HL-60 (cell line): ENCODE measurements at regions not wholly inside any gene's neighbourhood (a gene's known extent, or its start where the extent isn't known, plus 50 kb on each side); places are given as distances from the start of the nearest gene placed in this dataset.

Source experiments
- DNase-seq, 2 experiments: peaks; one replicate each; pipeline ENCODE4 v3.0.0-alpha.2; 2010 to 2020; ENCODE audit warnings: low read depth in 1 of 2, low spot score in 1 of 2
- H3K27ac ChIP-seq: fragments of 250-450 bp; sonication (Bioruptor Pico); replicated peaks from 2 replicates; pipeline ENCODE4 v1.5.1; 2020; ENCODE audit warnings: mild to moderate bottlenecking, moderate library complexity
- H3K27me3 ChIP-seq: fragments of 250-450 bp; sonication (Bioruptor Pico); 2 replicates; pipeline ENCODE4 v1.5.1; 2021; ENCODE audit warnings: mild to moderate bottlenecking, moderate library complexity; ENCODE audit not compliant: insufficient read depth, poor library complexity, severe bottlenecking
- H3K4me3 ChIP-seq: replicated peaks from 2 replicates; pipeline ENCODE4 v1.5.1; 2011; ENCODE audit warnings: mild to moderate bottlenecking, control low read depth, low read length; ENCODE audit not compliant: insufficient read depth
- GABPA ChIP-seq: IDR thresholded peaks from 2 replicates; pipeline ENCODE4 v1.6.1; 2012; ENCODE audit warnings: low read depth
- POLR2AphosphoS5 ChIP-seq: IDR thresholded peaks from 2 replicates; pipeline ENCODE4 v1.6.1; 2012; ENCODE audit warnings: low read depth
- REST ChIP-seq: IDR thresholded peaks from 2 replicates; pipeline ENCODE4 v1.6.1; 2012; ENCODE audit warnings: low read depth; ENCODE audit not compliant: insufficient replicate concordance
- SPI1 ChIP-seq: IDR thresholded peaks from 2 replicates; pipeline ENCODE4 v1.6.1; 2012; ENCODE audit warnings: low read depth, mild to moderate bottlenecking, borderline replicate concordance
- TF ChIP-seq, protein P1 (sequence below): IDR thresholded peaks from one replicate; pipeline ENCODE4 v1.5.1; 2011; ENCODE audit warnings: low read length, control low read depth, inconsistent platforms; ENCODE audit not compliant: insufficient read depth

DNA sequence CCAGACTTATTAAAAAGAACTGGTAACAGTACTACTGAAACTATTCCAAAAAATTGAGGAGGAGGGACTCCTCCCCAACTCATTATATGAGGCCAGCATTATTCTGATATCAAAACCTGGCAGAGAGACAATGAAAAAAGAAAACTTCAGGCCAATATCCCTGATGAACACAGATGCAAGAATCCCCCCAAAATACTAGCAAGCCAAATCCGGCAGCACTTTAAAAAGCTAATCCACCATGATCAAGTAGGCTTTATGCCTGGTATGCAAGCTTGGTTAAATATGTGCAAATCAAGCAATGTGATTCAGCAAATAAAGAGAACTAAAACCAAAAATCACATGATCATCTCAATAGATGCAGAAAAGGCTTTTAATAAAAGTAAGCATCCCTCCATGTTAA is 2271.0 kb upstream of the C9orf72 start:
- DNase-seq: no peak
- TF ChIP-seq GABPA: no peak
- TF ChIP-seq SPI1: no peak
- TF ChIP-seq, protein P1, sequence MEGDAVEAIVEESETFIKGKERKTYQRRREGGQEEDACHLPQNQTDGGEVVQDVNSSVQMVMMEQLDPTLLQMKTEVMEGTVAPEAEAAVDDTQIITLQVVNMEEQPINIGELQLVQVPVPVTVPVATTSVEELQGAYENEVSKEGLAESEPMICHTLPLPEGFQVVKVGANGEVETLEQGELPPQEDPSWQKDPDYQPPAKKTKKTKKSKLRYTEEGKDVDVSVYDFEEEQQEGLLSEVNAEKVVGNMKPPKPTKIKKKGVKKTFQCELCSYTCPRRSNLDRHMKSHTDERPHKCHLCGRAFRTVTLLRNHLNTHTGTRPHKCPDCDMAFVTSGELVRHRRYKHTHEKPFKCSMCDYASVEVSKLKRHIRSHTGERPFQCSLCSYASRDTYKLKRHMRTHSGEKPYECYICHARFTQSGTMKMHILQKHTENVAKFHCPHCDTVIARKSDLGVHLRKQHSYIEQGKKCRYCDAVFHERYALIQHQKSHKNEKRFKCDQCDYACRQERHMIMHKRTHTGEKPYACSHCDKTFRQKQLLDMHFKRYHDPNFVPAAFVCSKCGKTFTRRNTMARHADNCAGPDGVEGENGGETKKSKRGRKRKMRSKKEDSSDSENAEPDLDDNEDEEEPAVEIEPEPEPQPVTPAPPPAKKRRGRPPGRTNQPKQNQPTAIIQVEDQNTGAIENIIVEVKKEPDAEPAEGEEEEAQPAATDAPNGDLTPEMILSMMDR: no peak
- no peak for TF ChIP-seq REST
- no peak for TF ChIP-seq POLR2AphosphoS5

GRCh38 chr9:29850664-29851063 is 2277.4 kb upstream of the C9orf72 start:
- TF ChIP-seq, protein P1: no peak
- TF ChIP-seq REST (no peak), SPI1 (no peak), GABPA (no peak), POLR2AphosphoS5 (no peak)

More for the DNA sequence above, 2271.0 kb upstream of the C9orf72 start:
- Histone ChIP-seq H3K27me3 (no peaks in the 10 kb centered on the region), H3K27ac (no peak overlapping the region), H3K4me3 (no peak overlapping the region)

GRCh38 chr9:29861803-29862202 is 2288.5 kb upstream of the C9orf72 start:
- Histone ChIP-seq H3K27me3 (no peaks in the 10 kb centered on the region), H3K27ac (no peak overlapping the region), H3K4me3 (no peak overlapping the region)
- TF ChIP-seq REST (no peak), GABPA (no peak), SPI1 (no peak), POLR2AphosphoS5 (no peak)
- TF ChIP-seq, protein P1: no peak
- no peak for DNase-seq

More at GRCh38 chr9:29850664-29851063, 2277.4 kb upstream of the C9orf72 start:
- H3K27me3 ChIP-seq: no peaks in the 10 kb centered on the region
- DNase-seq: no peak
- H3K27ac ChIP-seq: no peak overlapping the region
- no peak overlapping the region for H3K4me3 ChIP-seq
